Endothelial cell of umbilical vein (primary cell): ENCODE measurements at regions not wholly inside any gene's neighbourhood (a gene's known extent, or its start where the extent isn't known, plus 50 kb on each side); places are given as distances from the start of the nearest gene placed in this dataset.

ENCODE experiments used
- JUN ChIP-seq: IDR thresholded peaks from 2 replicates; pipeline ENCODE4 v1.6.1; 2011; ENCODE audit warnings: borderline replicate concordance, low read depth; ENCODE audit not compliant: insufficient read length, insufficient read depth
- POLR2A ChIP-seq: IDR thresholded peaks from 2 replicates; pipeline ENCODE4 v1.6.1; 2012; ENCODE audit warnings: low read depth, mild to moderate bottlenecking, control low read depth, low read length
- POLR2AphosphoS5 ChIP-seq: IDR thresholded peaks from 2 replicates; pipeline ENCODE4 v1.6.1; 2012; ENCODE audit warnings: low read depth, mild to moderate bottlenecking, control low read depth, low read length, moderate library complexity; ENCODE audit not compliant: insufficient read depth
- TF ChIP-seq, protein P1 (sequence below), 2 donors: IDR thresholded peaks; 1 replicate in 1 of 2; 2 replicates in 1 of 2; pipeline ENCODE4 v1.5.1; 2011; ENCODE audit warnings: low read length in 2 of 2, mild to moderate bottlenecking in 2 of 2, moderate library complexity in 2 of 2, control low read depth in 1 of 2, inconsistent platforms in 1 of 2, low read depth in 1 of 2; ENCODE audit not compliant: insufficient read depth in 1 of 2; ENCODE audit errors: extremely low read depth in 1 of 2

DNA sequence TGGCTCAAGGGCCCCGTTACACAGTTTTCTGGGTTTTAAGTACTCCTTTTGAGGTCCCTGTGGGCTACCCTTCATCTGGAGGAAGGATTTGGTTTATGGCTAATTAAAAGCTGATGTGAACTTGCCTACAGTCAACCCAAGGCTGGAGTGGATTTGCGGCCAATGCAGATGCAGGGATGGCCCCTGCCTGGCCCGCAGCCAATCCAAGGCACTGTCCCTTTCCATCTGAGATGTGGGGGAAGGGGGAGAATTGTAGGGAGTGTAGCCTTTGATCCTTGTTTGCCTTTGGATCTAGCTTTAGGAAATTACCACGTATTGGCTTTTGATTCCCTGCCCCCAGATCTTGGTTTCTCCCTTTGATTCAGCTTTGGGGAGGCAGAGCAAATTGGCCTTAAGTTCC, 128.0 kb upstream of the GGTLC1 start:
- TF ChIP-seq, protein P1, sequence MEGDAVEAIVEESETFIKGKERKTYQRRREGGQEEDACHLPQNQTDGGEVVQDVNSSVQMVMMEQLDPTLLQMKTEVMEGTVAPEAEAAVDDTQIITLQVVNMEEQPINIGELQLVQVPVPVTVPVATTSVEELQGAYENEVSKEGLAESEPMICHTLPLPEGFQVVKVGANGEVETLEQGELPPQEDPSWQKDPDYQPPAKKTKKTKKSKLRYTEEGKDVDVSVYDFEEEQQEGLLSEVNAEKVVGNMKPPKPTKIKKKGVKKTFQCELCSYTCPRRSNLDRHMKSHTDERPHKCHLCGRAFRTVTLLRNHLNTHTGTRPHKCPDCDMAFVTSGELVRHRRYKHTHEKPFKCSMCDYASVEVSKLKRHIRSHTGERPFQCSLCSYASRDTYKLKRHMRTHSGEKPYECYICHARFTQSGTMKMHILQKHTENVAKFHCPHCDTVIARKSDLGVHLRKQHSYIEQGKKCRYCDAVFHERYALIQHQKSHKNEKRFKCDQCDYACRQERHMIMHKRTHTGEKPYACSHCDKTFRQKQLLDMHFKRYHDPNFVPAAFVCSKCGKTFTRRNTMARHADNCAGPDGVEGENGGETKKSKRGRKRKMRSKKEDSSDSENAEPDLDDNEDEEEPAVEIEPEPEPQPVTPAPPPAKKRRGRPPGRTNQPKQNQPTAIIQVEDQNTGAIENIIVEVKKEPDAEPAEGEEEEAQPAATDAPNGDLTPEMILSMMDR (IDR thresholded peaks at IDR 0.05; ENCODE audit: extremely low read depth in 1 of 2, insufficient read depth in 1 of 2, low read depth in 1 of 2, low read length in 2 of 2): no peak
- TF ChIP-seq POLR2A: no peak
- no peak for TF ChIP-seq JUN
- no peak for TF ChIP-seq POLR2AphosphoS5
